ENCODE measurements at regions not wholly inside any gene's neighbourhood (a gene's known extent, or its start where the extent isn't known, plus 50 kb on each side); places are given as distances from the start of the nearest gene placed in this dataset.

GRCh38 chr10:131726076-131726880, 174.5 kb upstream of the PPP2R2D start:
- TF ChIP-seq CTCF (IDR thresholded peaks at IDR 0.05) (no peak), POLR2A (IDR thresholded peaks at IDR 0.05) (no peak), EP300 (IDR thresholded peaks at IDR 0.05) (peak in 1 of 2 donors; percentile 49)
